NB4 (cell line): ENCODE measurements at regions not wholly inside any gene's neighbourhood (a gene's known extent, or its start where the extent isn't known, plus 50 kb on each side); places are given as distances from the start of the nearest gene placed in this dataset.

Source experiments
- CTCF ChIP-seq: IDR thresholded peaks from one replicate; pipeline ENCODE4 v1.5.1; 2012; ENCODE audit warnings: low read depth, low read length
- MYC ChIP-seq: IDR thresholded peaks from 2 replicates; pipeline ENCODE4 v1.6.1; 2011; ENCODE audit warnings: low read depth, low read length
- POLR2A ChIP-seq: IDR thresholded peaks from 2 replicates; pipeline ENCODE4 v1.6.1; 2011; ENCODE audit warnings: mild to moderate bottlenecking; ENCODE audit not compliant: insufficient read length; ENCODE audit errors: extremely low read depth

- TF ChIP-seq CTCF (peak; percentile 60), MYC (no peak), POLR2A (no peak)
Observed at GRCh38 chr12:29889737-29890136, 106.0 kb upstream of the TMTC1 start.
